GM23338 (cell line): ENCODE measurements at regions not wholly inside any gene's neighbourhood (a gene's known extent, or its start where the extent isn't known, plus 50 kb on each side); places are given as distances from the start of the nearest gene placed in this dataset.

Experiments used
- ATAC-seq: fragments of 200-7000 bp; cut with Tn5 transposase; 3 replicates; pipeline ENCODE4 v1.9.1; 2020
- DNase-seq: peaks from one replicate; pipeline ENCODE4 v3.0.0-alpha.2; 2015; ENCODE audit warnings: low spot score
- H2AFZ ChIP-seq: fragments of 200-600 bp; sonication (generic); 2 replicates; pipeline ENCODE4 v1.8.0; 2016; ENCODE audit warnings: antibody characterized with exemption, mild to moderate bottlenecking, moderate library complexity
- H3F3A ChIP-seq: fragments of 200-600 bp; sonication (generic); replicated peaks from 2 replicates; pipeline ENCODE4 v1.8.0; 2017; ENCODE audit warnings: antibody characterized with exemption, mixed run types, low read depth
- H3K27ac ChIP-seq: fragments of 200-600 bp; sonication (generic); 2 replicates; pipeline ENCODE4 v1.6.1; 2016; ENCODE audit warnings: low read depth
- H3K27me3 ChIP-seq: fragments of 200-600 bp; sonication (generic); 2 replicates; pipeline ENCODE4 v1.8.0; 2016; ENCODE audit warnings: mild to moderate bottlenecking, mixed run types, moderate library complexity; ENCODE audit not compliant: insufficient read depth
- H3K36me3 ChIP-seq: fragments of 200-600 bp; sonication (generic); 2 replicates; pipeline ENCODE4 v1.8.0; 2016; ENCODE audit warnings: mild to moderate bottlenecking; ENCODE audit not compliant: insufficient read depth
- H3K4me1 ChIP-seq: fragments of 200-600 bp; sonication (generic); 2 replicates; pipeline ENCODE4 v1.8.0; 2016; ENCODE audit warnings: mild to moderate bottlenecking, moderate library complexity; ENCODE audit not compliant: insufficient read depth
- H3K4me2 ChIP-seq: fragments of 200-600 bp; sonication (generic); 2 replicates; pipeline ENCODE4 v1.7.1; 2017; ENCODE audit warnings: mixed run types
- H3K4me3 ChIP-seq: fragments of 200-600 bp; sonication (generic); 2 replicates; pipeline ENCODE4 v1.6.1; 2016; ENCODE audit warnings: mixed run types
- H3K79me2 ChIP-seq: fragments of 200-600 bp; sonication (generic); replicated peaks from 2 replicates; pipeline ENCODE4 v1.8.0; 2017; ENCODE audit warnings: mild to moderate bottlenecking; ENCODE audit not compliant: insufficient read depth
- H3K9me2 ChIP-seq: fragments of 200-600 bp; sonication (generic); 2 replicates; pipeline ENCODE4 v1.8.0; 2017; ENCODE audit not compliant: insufficient read depth
- H4K20me1 ChIP-seq: fragments of 200-600 bp; sonication (generic); replicated peaks from 2 replicates; pipeline ENCODE4 v1.8.0; 2017; ENCODE audit warnings: mild to moderate bottlenecking; ENCODE audit not compliant: insufficient read depth
- H3K27ac Mint-ChIP-seq: 2 replicates; pipeline ENCODE4 v1.8.0; 2020; ENCODE audit warnings: inconsistent platforms, mild to moderate bottlenecking, moderate library complexity, mixed read lengths
- H3K27me3 Mint-ChIP-seq: 3 replicates; pipeline ENCODE4 v1.8.0; 2022; ENCODE audit warnings: low read depth, mild to moderate bottlenecking, moderate library complexity, mixed read lengths, inconsistent platforms; ENCODE audit not compliant: insufficient read depth, poor library complexity
- H3K36me3 Mint-ChIP-seq: 3 replicates; pipeline ENCODE4 v1.8.0; 2021; ENCODE audit warnings: low read depth, mild to moderate bottlenecking, inconsistent platforms, moderate library complexity, mixed read lengths
- H3K4me1 Mint-ChIP-seq: 3 replicates; pipeline ENCODE4 v1.8.0; 2020; ENCODE audit warnings: mild to moderate bottlenecking, inconsistent platforms, mixed read lengths
- H3K4me3 Mint-ChIP-seq: 3 replicates; pipeline ENCODE4 v1.8.0; 2021; ENCODE audit warnings: moderate library complexity, mild to moderate bottlenecking, inconsistent platforms, mixed read lengths
- H3K9me3 Mint-ChIP-seq: 3 replicates; pipeline ENCODE4 v1.8.0; 2020; ENCODE audit warnings: moderate library complexity, mild to moderate bottlenecking, inconsistent platforms, mixed read lengths
- EZH2 ChIP-seq: fragments of 200-600 bp; sonication (generic); IDR thresholded peaks from one replicate; pipeline ENCODE4 v1.8.0; 2017; ENCODE audit warnings: antibody characterized with exemption, mild to moderate bottlenecking, low read depth; ENCODE audit not compliant: unreplicated experiment
- ZNF331 ChIP-seq: fragments of 250-450 bp; sonication (Bioruptor Pico); IDR thresholded peaks from 2 replicates; pipeline ENCODE4 v1.5.0; 2020; ENCODE audit warnings: low read depth, mild to moderate bottlenecking, moderate library complexity
- TF ChIP-seq, protein P1 (sequence below): fragments of 250-450 bp; sonication (Bioruptor Pico); IDR thresholded peaks from 2 replicates; pipeline ENCODE4 v1.5.0; 2020; ENCODE audit warnings: mild to moderate bottlenecking, moderate library complexity

GRCh38 chr11:92057849-92058442, 166.7 kb upstream of the FAT3 start (continued):
- TF ChIP-seq, protein P1, sequence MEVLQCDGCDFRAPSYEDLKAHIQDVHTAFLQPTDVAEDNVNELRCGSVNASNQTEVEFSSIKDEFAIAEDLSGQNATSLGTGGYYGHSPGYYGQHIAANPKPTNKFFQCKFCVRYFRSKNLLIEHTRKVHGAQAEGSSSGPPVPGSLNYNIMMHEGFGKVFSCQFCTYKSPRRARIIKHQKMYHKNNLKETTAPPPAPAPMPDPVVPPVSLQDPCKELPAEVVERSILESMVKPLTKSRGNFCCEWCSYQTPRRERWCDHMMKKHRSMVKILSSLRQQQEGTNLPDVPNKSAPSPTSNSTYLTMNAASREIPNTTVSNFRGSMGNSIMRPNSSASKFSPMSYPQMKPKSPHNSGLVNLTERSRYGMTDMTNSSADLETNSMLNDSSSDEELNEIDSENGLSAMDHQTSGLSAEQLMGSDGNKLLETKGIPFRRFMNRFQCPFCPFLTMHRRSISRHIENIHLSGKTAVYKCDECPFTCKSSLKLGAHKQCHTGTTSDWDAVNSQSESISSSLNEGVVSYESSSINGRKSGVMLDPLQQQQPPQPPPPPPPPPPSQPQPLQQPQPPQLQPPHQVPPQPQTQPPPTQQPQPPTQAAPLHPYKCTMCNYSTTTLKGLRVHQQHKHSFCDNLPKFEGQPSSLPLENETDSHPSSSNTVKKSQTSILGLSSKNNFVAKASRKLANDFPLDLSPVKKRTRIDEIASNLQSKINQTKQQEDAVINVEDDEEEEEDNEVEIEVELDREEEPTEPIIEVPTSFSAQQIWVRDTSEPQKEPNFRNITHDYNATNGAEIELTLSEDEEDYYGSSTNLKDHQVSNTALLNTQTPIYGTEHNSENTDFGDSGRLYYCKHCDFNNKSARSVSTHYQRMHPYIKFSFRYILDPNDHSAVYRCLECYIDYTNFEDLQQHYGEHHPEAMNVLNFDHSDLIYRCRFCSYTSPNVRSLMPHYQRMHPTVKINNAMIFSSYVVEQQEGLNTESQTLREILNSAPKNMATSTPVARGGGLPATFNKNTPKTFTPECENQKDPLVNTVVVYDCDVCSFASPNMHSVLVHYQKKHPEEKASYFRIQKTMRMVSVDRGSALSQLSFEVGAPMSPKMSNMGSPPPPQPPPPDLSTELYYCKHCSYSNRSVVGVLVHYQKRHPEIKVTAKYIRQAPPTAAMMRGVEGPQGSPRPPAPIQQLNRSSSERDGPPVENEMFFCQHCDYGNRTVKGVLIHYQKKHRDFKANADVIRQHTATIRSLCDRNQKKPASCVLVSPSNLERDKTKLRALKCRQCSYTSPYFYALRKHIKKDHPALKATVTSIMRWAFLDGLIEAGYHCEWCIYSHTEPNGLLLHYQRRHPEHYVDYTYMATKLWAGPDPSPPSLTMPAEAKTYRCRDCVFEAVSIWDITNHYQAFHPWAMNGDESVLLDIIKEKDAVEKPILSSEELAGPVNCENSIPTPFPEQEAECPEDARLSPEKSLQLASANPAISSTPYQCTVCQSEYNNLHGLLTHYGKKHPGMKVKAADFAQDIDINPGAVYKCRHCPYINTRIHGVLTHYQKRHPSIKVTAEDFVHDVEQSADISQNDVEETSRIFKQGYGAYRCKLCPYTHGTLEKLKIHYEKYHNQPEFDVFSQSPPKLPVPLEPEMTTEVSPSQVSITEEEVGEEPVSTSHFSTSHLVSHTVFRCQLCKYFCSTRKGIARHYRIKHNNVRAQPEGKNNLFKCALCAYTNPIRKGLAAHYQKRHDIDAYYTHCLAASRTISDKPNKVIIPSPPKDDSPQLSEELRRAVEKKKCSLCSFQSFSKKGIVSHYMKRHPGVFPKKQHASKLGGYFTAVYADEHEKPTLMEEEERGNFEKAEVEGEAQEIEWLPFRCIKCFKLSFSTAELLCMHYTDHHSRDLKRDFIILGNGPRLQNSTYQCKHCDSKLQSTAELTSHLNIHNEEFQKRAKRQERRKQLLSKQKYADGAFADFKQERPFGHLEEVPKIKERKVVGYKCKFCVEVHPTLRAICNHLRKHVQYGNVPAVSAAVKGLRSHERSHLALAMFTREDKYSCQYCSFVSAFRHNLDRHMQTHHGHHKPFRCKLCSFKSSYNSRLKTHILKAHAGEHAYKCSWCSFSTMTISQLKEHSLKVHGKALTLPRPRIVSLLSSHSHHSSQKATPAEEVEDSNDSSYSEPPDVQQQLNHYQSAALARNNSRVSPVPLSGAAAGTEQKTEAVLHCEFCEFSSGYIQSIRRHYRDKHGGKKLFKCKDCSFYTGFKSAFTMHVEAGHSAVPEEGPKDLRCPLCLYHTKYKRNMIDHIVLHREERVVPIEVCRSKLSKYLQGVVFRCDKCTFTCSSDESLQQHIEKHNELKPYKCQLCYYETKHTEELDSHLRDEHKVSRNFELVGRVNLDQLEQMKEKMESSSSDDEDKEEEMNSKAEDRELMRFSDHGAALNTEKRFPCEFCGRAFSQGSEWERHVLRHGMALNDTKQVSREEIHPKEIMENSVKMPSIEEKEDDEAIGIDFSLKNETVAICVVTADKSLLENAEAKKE = no peak
- no peak for TF ChIP-seq ZNF331

GRCh38 chr11:92053216-92053615, 171.4 kb upstream of the FAT3 start:
- no peak overlapping the region for H3K4me3 Mint-ChIP-seq

More at GRCh38 chr11:92053216-92053615, 171.4 kb upstream of the FAT3 start:
- H3K4me3 ChIP-seq = no peak overlapping the region
- H3F3A ChIP-seq = no peaks in the 10 kb centered on the region
- no peak overlapping the region for H3K27ac Mint-ChIP-seq
- ATAC-seq (no peak), DNase-seq (no peak)
- H4K20me1 ChIP-seq = no peaks in the 10 kb centered on the region
- peaks cover 2% of the 10 kb centered on the region; the same call in 1 of the 3 replicates for H3K4me1 Mint-ChIP-seq
- no peak overlapping the region for H3K4me2 ChIP-seq
- no peaks in the 10 kb centered on the region for H3K27me3 Mint-ChIP-seq
- no peak overlapping the region for H2AFZ ChIP-seq
- H3K9me2 ChIP-seq = no peaks in the 10 kb centered on the region
- no peaks in the 10 kb centered on the region for H3K9me3 Mint-ChIP-seq
- H3K36me3 Mint-ChIP-seq = no peaks in the 10 kb centered on the region
- no peaks in the 10 kb centered on the region for H3K4me1 ChIP-seq
- H3K36me3 ChIP-seq = no peaks in the 10 kb centered on the region
- no peaks in the 10 kb centered on the region for H3K27me3 ChIP-seq
- no peaks in the 10 kb centered on the region for H3K79me2 ChIP-seq
- H3K27ac ChIP-seq = no peak overlapping the region
- TF ChIP-seq, protein P1 = no peak
- TF ChIP-seq EZH2 = no peak
